Upper lobe of left lung (tissue), 4 donors: ENCODE measurements at regions not wholly inside any gene's neighbourhood (a gene's known extent, or its start where the extent isn't known, plus 50 kb on each side); places are given as distances from the start of the nearest gene placed in this dataset.

Source experiments
- CTCF ChIP-seq, 6 experiments: fragments of 450-650 bp in 4 of 6; fragments of 200-600 bp in 2 of 6; sonication (generic) in 2 of 6; IDR thresholded peaks; one replicate each; pipeline ENCODE4 v1.5.1; 2016 to 2019; ENCODE audit warnings: antibody characterized with exemption in 6 of 6
- EP300 ChIP-seq, 4 donors: sonication (generic); formaldehyde crosslinking; IDR thresholded peaks; one replicate each; pipeline ENCODE4 v1.5.1; 2017; ENCODE audit warnings: antibody characterized with exemption in 4 of 4, control low read depth in 2 of 4
- POLR2A ChIP-seq, 4 donors: fragments of 450-650 bp; IDR thresholded peaks; one replicate each; pipeline ENCODE4 v1.5.1; 2016 to 2017; ENCODE audit warnings: antibody characterized with exemption in 4 of 4, mild to moderate bottlenecking in 2 of 4
- POLR2AphosphoS5 ChIP-seq, 2 donors: sonication (generic); formaldehyde crosslinking; IDR thresholded peaks; one replicate each; pipeline ENCODE4 v1.5.1; 2017; ENCODE audit warnings: antibody characterized with exemption in 2 of 2

GRCh38 chr6:131456565-131456964 lies 116.5 kb upstream of the ARG1 start:
- TF ChIP-seq POLR2A (IDR thresholded peaks at IDR 0.05): no peak
- TF ChIP-seq CTCF (IDR thresholded peaks at IDR 0.05): no peak
- TF ChIP-seq EP300 (IDR thresholded peaks at IDR 0.05): no peak
- TF ChIP-seq POLR2AphosphoS5 (IDR thresholded peaks at IDR 0.05): no peak
